Activated CD4-positive, alpha-beta T cell treated with anti-CD3 and anti-CD28 coated beads, Interleukin-2, amount 50 U/mL, for 4 hours (primary cell): ENCODE measurements at regions not wholly inside any gene's neighbourhood (a gene's known extent, or its start where the extent isn't known, plus 50 kb on each side); places are given as distances from the start of the nearest gene placed in this dataset.

Source experiments
- DNase-seq, 2 experiments: peaks; one replicate each; pipeline ENCODE4 v3.0.0-alpha.2; 2020

GRCh38 chr10:28054228-28054860, 55.5 kb upstream of the ODAD2 start:
- DNase-seq = no peak

DNA sequence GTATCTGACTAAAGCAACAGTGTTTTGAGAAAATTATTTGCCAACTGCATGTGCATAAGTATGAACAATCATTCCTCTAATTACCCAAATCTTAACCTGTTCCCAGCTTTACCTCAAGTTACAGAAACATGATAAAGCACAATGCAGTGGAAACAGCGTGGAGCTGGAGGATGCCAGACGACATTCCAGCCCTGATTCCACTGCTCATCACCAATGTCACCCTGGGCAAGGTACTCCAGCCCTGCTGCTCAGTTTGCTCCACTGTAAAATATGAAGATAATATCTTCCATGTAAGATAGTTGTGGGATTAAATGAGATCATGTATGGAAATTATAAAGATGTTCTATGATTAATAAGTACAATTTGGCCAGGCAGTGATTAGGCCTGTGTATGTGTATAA, 50.4 kb upstream of the ODAD2 start:
- DNase-seq = no peak
